ENCODE measurements at regions not wholly inside any gene's neighbourhood (a gene's known extent, or its start where the extent isn't known, plus 50 kb on each side); places are given as distances from the start of the nearest gene placed in this dataset.

GRCh38 chr9:120014796-120015195 is 565.2 kb downstream of the CDK5RAP2 start:
- TF ChIP-seq CTCF (IDR thresholded peaks at IDR 0.05) (no peak), POLR2A (IDR thresholded peaks at IDR 0.05) (no peak)
